ENCODE measurements at regions not wholly inside any gene's neighbourhood (a gene's known extent, or its start where the extent isn't known, plus 50 kb on each side); places are given as distances from the start of the nearest gene placed in this dataset.

GRCh38 chr20:40197691-40198090 lies 491.3 kb downstream of the MAFB start:
- H3K36me3 Mint-ChIP-seq (ENCODE audit: low read depth) = no peaks in the 10 kb centered on the region
- H3K27me3 Mint-ChIP-seq = peaks cover 1% of the 10 kb centered on the region
- CTCF ChIA-PET = interaction anchor here (0.9 kb wide), 1 partner anchor 10 kb away, joined by 3 read pairs; no protein-coding TSS in a partner anchor
- TF ChIP-seq, protein P1, sequence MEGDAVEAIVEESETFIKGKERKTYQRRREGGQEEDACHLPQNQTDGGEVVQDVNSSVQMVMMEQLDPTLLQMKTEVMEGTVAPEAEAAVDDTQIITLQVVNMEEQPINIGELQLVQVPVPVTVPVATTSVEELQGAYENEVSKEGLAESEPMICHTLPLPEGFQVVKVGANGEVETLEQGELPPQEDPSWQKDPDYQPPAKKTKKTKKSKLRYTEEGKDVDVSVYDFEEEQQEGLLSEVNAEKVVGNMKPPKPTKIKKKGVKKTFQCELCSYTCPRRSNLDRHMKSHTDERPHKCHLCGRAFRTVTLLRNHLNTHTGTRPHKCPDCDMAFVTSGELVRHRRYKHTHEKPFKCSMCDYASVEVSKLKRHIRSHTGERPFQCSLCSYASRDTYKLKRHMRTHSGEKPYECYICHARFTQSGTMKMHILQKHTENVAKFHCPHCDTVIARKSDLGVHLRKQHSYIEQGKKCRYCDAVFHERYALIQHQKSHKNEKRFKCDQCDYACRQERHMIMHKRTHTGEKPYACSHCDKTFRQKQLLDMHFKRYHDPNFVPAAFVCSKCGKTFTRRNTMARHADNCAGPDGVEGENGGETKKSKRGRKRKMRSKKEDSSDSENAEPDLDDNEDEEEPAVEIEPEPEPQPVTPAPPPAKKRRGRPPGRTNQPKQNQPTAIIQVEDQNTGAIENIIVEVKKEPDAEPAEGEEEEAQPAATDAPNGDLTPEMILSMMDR (IDR thresholded peaks at IDR 0.05) = no peak
- H3K4me1 Mint-ChIP-seq (ENCODE audit: low read depth) = no peaks in the 10 kb centered on the region
- H3K9me3 Mint-ChIP-seq = no peaks in the 10 kb centered on the region
- no peak overlapping the region for H3K27ac Mint-ChIP-seq
- DNase-seq (no peak), ATAC-seq (no peak)
- intact Hi-C loops (cut with micrococcal nuclease) = no loop called here
- POLR2A ChIA-PET = no interaction called here
- no peak overlapping the region for H3K4me3 Mint-ChIP-seq

DNA sequence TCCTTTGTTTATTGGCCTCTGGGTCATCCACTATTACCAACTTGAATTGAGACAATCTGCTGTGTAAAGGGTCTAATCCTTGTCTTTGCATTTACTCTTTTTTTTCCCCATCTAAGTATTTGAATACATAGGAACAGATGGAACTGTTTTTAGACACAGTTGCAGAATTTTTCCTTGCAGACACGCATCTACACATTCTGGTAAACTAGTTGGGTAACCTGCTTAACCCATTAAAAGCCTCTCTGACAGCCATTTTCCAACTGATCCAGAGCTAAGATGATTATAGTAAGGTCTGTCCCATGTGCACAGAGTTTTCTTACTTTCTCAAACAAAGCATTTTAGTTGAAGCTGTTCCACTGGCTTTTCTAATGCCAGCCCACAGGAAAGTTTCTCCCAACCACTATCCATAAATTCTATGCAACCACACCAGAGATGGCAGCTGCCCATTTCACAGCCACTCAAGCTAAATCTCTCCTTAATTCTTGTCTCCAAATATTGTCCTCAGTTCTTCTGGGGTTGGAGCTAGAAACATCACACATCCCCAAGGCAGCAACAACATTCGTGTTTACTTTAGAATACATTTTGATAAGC lies 492.1 kb downstream of the MAFB start:
- TF ChIP-seq, protein P1 (IDR thresholded peaks at IDR 0.05) = no peak
- ChIA-PET POLR2A (no interaction called here), CTCF (interaction anchor here (0.9 kb wide), 1 partner anchor 9 kb away, joined by 3 read pairs; no protein-coding TSS in a partner anchor)
- DNase-seq = no peak
- no peaks in the 10 kb centered on the region for H3K36me3 Mint-ChIP-seq (ENCODE audit: low read depth)
- H3K9me3 Mint-ChIP-seq = no peaks in the 10 kb centered on the region
- no peak overlapping the region for H3K27ac Mint-ChIP-seq
- intact Hi-C loops (cut with micrococcal nuclease) = no loop called here
- H3K27me3 Mint-ChIP-seq = peaks cover 1% of the 10 kb centered on the region
- H3K4me1 Mint-ChIP-seq (ENCODE audit: low read depth) = no peaks in the 10 kb centered on the region
- no peak overlapping the region for H3K4me3 Mint-ChIP-seq
- ATAC-seq = no peak

DNA sequence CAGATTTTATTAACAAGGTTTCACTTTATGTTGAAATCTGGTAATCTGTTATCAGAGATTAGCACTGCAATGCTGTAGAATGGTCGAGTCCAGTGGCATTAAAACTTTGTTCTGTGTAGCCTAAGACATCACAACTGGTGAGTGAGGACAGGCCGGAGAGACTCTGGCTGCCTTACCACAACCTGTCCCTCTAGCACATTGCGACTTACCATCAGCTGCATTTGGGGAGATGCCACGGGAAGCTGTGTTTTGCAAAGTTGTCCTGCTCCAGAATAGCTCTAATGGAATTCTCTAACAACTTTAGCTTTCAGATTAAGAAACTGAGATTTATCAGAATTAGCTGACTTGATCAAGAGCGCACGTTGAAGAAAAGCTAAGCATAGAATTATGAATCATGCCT lies 493.3 kb downstream of the MAFB start:
- ChIA-PET POLR2A (no interaction called here), CTCF (no interaction called here)
- no peak overlapping the region for H3K27ac Mint-ChIP-seq
- intact Hi-C loops (cut with micrococcal nuclease) = no loop called here
- H3K4me1 Mint-ChIP-seq (ENCODE audit: low read depth) = no peaks in the 10 kb centered on the region
- TF ChIP-seq, protein P1 (IDR thresholded peaks at IDR 0.05) = no peak
- DNase-seq = no peak
- H3K4me3 Mint-ChIP-seq = no peak overlapping the region
- no peak for ATAC-seq
- no peaks in the 10 kb centered on the region for H3K9me3 Mint-ChIP-seq
- peaks cover 1% of the 10 kb centered on the region for H3K27me3 Mint-ChIP-seq
- H3K36me3 Mint-ChIP-seq (ENCODE audit: low read depth) = no peaks in the 10 kb centered on the region

DNA sequence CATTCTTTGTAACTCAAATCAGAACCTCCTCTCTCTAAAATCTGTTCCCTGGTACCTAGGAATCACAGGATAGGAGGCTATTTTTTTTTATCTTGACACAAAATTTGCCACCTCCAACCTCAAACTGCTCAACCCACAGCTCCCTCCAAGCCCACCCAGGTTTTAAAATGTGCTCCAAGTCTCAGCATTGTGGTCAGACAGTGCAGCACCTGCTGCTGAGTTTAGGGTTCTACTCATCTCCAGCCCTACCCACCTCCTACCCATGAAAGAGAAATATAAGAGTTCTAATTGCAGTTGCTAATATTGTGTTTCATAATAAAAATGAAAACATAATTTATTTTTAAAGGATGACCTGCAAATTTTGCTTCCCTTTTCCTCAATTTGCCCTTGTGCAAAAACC lies 496.5 kb downstream of the MAFB start:
- intact Hi-C loops (cut with micrococcal nuclease) = no loop called here
- Mint-ChIP-seq H3K27me3 (peaks cover 6% of the 10 kb centered on the region), H3K9me3 (no peaks in the 10 kb centered on the region), H3K36me3 (ENCODE audit: low read depth) (no peaks in the 10 kb centered on the region), H3K4me1 (ENCODE audit: low read depth) (no peaks in the 10 kb centered on the region), H3K4me3 (no peak overlapping the region), H3K27ac (no peak overlapping the region)
- no peak for ATAC-seq
- POLR2A ChIA-PET = no interaction called here
- TF ChIP-seq, protein P1 (IDR thresholded peaks at IDR 0.05) = no peak
- no peak for DNase-seq
- CTCF ChIA-PET = no interaction called here

- H3K4me3 Mint-ChIP-seq = no peak overlapping the region
- ATAC-seq (no peak), DNase-seq (no peak)
- H3K9me3 Mint-ChIP-seq = no peaks in the 10 kb centered on the region
- peaks cover 6% of the 10 kb centered on the region for H3K27me3 Mint-ChIP-seq
- H3K4me1 Mint-ChIP-seq (ENCODE audit: low read depth) = no peaks in the 10 kb centered on the region
- H3K27ac Mint-ChIP-seq = no peak overlapping the region
- ChIA-PET CTCF (no interaction called here), POLR2A (no interaction called here)
- intact Hi-C loops (cut with micrococcal nuclease) = no loop called here
- TF ChIP-seq, protein P1 (IDR thresholded peaks at IDR 0.05) = no peak
- H3K36me3 Mint-ChIP-seq (ENCODE audit: low read depth) = no peaks in the 10 kb centered on the region
Measured at GRCh38 chr20:40192081-40192480, 497.0 kb downstream of the MAFB start.

Data from activated CD8-positive, alpha-beta T cell treated with anti-CD3 and anti-CD28 coated beads for 36 hours (primary cell).